Heart right ventricle (tissue), 16 donors: ENCODE measurements at regions not wholly inside any gene's neighbourhood (a gene's known extent, or its start where the extent isn't known, plus 50 kb on each side); places are given as distances from the start of the nearest gene placed in this dataset.

ENCODE experiments used
- ATAC-seq, 8 donors: fragments of 200-7000 bp; cut with Tn5 transposase; one replicate each; pipeline ENCODE4 v1.9.1; 2020; ENCODE audit warnings: mild to moderate bottlenecking in 8 of 8, moderate library complexity in 8 of 8, moderate number of reproducible peaks in 1 of 8
- DNase-seq, 2 donors: peaks; one replicate each; pipeline ENCODE4 v3.0.0-alpha.2; 2020
- H3K27ac ChIP-seq, 10 donors: fragments of 200-600 bp; sonication (generic) in 2 of 10; one replicate each; pipeline versions ENCODE4 v1.5.0 to v1.8.0; 2020 to 2022; ENCODE audit warnings: mild to moderate bottlenecking in 3 of 10
- H3K27me3 ChIP-seq, 7 donors: fragments of 200-600 bp; one replicate each; pipeline ENCODE4 v1.8.0; 2021 to 2022; ENCODE audit warnings: mild to moderate bottlenecking in 2 of 7
- H3K36me3 ChIP-seq, 9 donors: fragments of 200-600 bp; sonication (generic) in 1 of 9; one replicate each; pipeline versions ENCODE4 v1.5.0 to v1.8.0; 2020 to 2022; ENCODE audit warnings: mild to moderate bottlenecking in 2 of 9
- H3K4me1 ChIP-seq, 9 donors: fragments of 200-600 bp; sonication (generic) in 1 of 9; one replicate each; pipeline versions ENCODE4 v1.5.0 to v1.8.0; 2020 to 2022; ENCODE audit warnings: mild to moderate bottlenecking in 4 of 9
- H3K4me3 ChIP-seq, 10 donors: fragments of 200-600 bp; sonication (generic) in 2 of 10; one replicate each; pipeline versions ENCODE4 v1.5.0 to v1.8.0; 2020 to 2022; ENCODE audit warnings: mild to moderate bottlenecking in 7 of 10, moderate library complexity in 2 of 10
- H3K9me3 ChIP-seq, 11 donors: fragments of 200-600 bp in 10 of 11; sonication (generic) in 2 of 11; one replicate each; pipeline versions ENCODE4 v1.5.0 to v1.8.0; 2013 to 2022; ENCODE audit warnings: mild to moderate bottlenecking in 2 of 11, control low read depth in 1 of 11, moderate library complexity in 1 of 11
- CTCF ChIP-seq, 9 donors: fragments of 200-600 bp; sonication (generic) in 2 of 9; IDR thresholded peaks; one replicate each; pipeline versions ENCODE4 v1.5.0 to v1.8.0; 2021 to 2022; ENCODE audit warnings: antibody characterized with exemption in 9 of 9, mild to moderate bottlenecking in 5 of 9, moderate library complexity in 1 of 9
- WGBS, 2 donors: extraction: QIAGEN DNeasy Blood & Tissue Kit; methylation state at CpG; one replicate each; pipeline ENCODE4 v1.1.7; 2013; ENCODE audit warnings: inconsistent platforms in 1 of 2; 5-methylcytosine and 5-hydroxymethylcytosine counted together
- intact Hi-C, 10 donors: fragments of 100-400 bp; cut with DNase I; formaldehyde crosslinking; loops; one replicate each; pipeline versions ENCODE4 v1.11.1 to v1.14.2; 2022
- donor health status: Arrhythmogenic right ventricular cardiomyopathy.
- donor health status: ischemic (EF 13 %, LVEDD 7.1; RV severe dilation, severe dysfunction).
- donor health status: healthy with polysubstance abuse.
- donor health status: DM: no; HTN: yes; CAD: no.
- donor health status: DM: no; HTN: no; CAD: no.
- donor health status: ischemic (EF 25% LVEDD 6.9; RV normal size, moderate dysfunction).
- donor health status: ischemic (EF 25% LVEDD 5.7; RV mildly dilated, moderate dysfunction).
- donor health status: healthy.
- donor health status: DM: yes; HTN: yes; CAD: no.
- donor health status: Ischemic cardiomyopathy.
- donor health status: ischemic (EF 35%, LVEDD 5.7; RV mildly dilated, moderate dysfunction).
- donor health status: nonischemic (EF 11% LVEDD 7.7; RV severe dilation, severe dysfunction).
- donor health status: DM: yes; HTN: yes; CAD: no.
- donor health status: PGD.
- donor health status: ischemic (EF 29% LVEDD 5.4; RV normal size, mild dysfunction).
- donor health status: nonischemic (EF 23%, LVEDD 6.1; RV moderate dilation, normal function).

- no peak for ATAC-seq
- H3K4me1 ChIP-seq: peaks cover 0 to 5% (median 0%) of the 10 kb centered on the region in 9 donors
- DNase-seq: no peak
- intact Hi-C loops: no loop called here
- 62 to 69% methylated on average over 2 of the region's 2 CpGs for WGBS, 2 donors
- no peak for TF ChIP-seq CTCF (IDR thresholded peaks at IDR 0.05)
- no peaks in the 10 kb centered on the region for H3K36me3 ChIP-seq
- H3K27me3 ChIP-seq: no peaks in the 10 kb centered on the region
- H3K27ac ChIP-seq: no peak overlapping the region
- no peak overlapping the region for H3K4me3 ChIP-seq
- H3K9me3 ChIP-seq: no peaks in the 10 kb centered on the region
These were observed 107.1 kb upstream of the KCNJ3 start for GRCh38 chr2:154591294-154591820.

DNA sequence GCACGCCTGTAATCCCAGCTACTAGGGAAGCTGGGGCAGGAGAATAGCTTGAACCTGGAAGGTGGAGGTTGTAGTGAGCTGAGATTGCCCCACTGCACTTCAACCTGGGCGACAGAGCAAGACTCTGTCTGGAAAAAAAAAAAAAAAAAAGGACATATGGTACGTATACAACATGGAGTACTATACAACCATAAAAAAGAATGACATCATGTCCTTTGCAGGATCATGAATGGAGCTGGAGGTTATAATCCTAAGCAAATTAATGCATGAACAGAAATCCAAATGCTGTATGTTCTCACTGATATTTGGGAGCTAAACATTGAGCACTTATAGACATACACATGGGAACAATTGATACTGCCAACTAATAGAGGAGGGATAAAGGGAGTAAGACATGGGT, 99.3 kb upstream of the KCNJ3 start:
- no peak for DNase-seq
- Histone ChIP-seq H3K27ac (no peak overlapping the region), H3K4me3 (no peak overlapping the region), H3K9me3 (peaks cover 0 to 9% (median 0%) of the 10 kb centered on the region in 11 donors), H3K27me3 (no peaks in the 10 kb centered on the region), H3K4me1 (no peaks in the 10 kb centered on the region), H3K36me3 (no peaks in the 10 kb centered on the region)
- no peak for TF ChIP-seq CTCF (IDR thresholded peaks at IDR 0.05)
- intact Hi-C loops: no loop called here
- WGBS, 2 donors: 79 to 86% methylated on average over 3 of the region's 3 CpGs
- ATAC-seq: no peak

DNA sequence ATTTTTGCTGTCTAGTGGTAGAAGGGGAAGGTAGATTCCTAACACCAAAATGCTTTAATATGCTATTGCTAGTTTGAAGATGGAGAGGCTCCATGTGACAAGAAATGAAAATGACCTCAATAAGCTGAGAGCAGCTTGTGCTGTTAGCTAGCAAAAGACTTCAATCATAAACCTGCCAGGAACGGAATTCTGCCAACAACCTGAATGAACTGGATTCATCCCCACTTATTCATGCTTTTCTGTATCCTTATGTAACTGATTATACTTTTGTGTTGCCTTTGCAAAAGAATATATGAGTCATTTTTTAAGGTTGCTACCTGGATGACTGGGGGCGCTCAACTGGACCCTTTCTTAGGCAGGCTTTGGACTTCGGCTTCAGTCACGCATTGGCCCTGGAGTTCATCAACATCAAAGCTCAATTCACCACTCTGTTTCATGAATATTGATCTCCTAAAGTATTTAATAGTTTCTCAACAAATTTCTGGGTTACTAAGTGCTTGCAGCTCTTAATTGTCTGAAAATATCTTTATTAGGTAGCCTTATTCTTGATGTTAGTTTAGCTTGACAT, 97.5 kb upstream of the KCNJ3 start:
- H3K9me3 ChIP-seq: peaks cover 0 to 9% (median 0%) of the 10 kb centered on the region in 11 donors
- no peaks in the 10 kb centered on the region for H3K4me1 ChIP-seq
- H3K27me3 ChIP-seq: no peaks in the 10 kb centered on the region
- H3K4me3 ChIP-seq: no peak overlapping the region
- WGBS, 2 donors: 91 to 92% methylated on average over 4 of the region's 4 CpGs
- no peak for TF ChIP-seq CTCF (IDR thresholded peaks at IDR 0.05)
- DNase-seq (no peak), ATAC-seq (no peak)
- no peaks in the 10 kb centered on the region for H3K36me3 ChIP-seq
- intact Hi-C loops: no loop called here
- no peak overlapping the region for H3K27ac ChIP-seq

GRCh38 chr2:154603682-154604081, 94.8 kb upstream of the KCNJ3 start:
- Histone ChIP-seq H3K36me3 (no peaks in the 10 kb centered on the region), H3K4me1 (no peaks in the 10 kb centered on the region), H3K4me3 (no peak overlapping the region), H3K27me3 (no peaks in the 10 kb centered on the region), H3K27ac (no peak overlapping the region), H3K9me3 (peaks cover 0 to 9% (median 0%) of the 10 kb centered on the region in 11 donors)
- no peak for DNase-seq
- no peak for TF ChIP-seq CTCF (IDR thresholded peaks at IDR 0.05)
- intact Hi-C loops: no loop called here
- no peak for ATAC-seq
